Heart left ventricle (tissue), 13 donors: ENCODE measurements at regions not wholly inside any gene's neighbourhood (a gene's known extent, or its start where the extent isn't known, plus 50 kb on each side); places are given as distances from the start of the nearest gene placed in this dataset.

ENCODE experiments used
- POLR2A ChIP-seq, 2 donors: fragments of 450-650 bp; IDR thresholded peaks; one replicate each; pipeline ENCODE4 v1.6.1; 2017; ENCODE audit warnings: antibody characterized with exemption in 2 of 2, mild to moderate bottlenecking in 2 of 2, moderate library complexity in 2 of 2
- TF ChIP-seq, protein P1 (sequence below), 12 donors: fragments of 200-600 bp; sonication (generic) in 4 of 12; IDR thresholded peaks; one replicate each; pipeline versions ENCODE4 v1.5.0 to v1.8.0; 2018 to 2022; ENCODE audit warnings: antibody characterized with exemption in 12 of 12, mild to moderate bottlenecking in 5 of 12
- donor health status: ischemic (EF 13 %, LVEDD 7.1; RV severe dilation, severe dysfunction).
- donor health status: DM: no; HTN: yes; CAD: no.
- donor health status: DM: no; HTN: no; CAD: no.
- donor health status: ischemic (EF 25% LVEDD 6.9; RV normal size, moderate dysfunction).
- donor health status: ischemic (EF 25% LVEDD 5.7; RV mildly dilated, moderate dysfunction).
- donor health status: ischemic (EF 35%, LVEDD 5.7; RV mildly dilated, moderate dysfunction).
- donor health status: nonischemic (EF 11% LVEDD 7.7; RV severe dilation, severe dysfunction).
- donor health status: DM: yes; HTN: yes; CAD: no.
- donor health status: PGD.
- donor health status: ischemic (EF 29% LVEDD 5.4; RV normal size, mild dysfunction).
- donor health status: nonischemic (EF 23%, LVEDD 6.1; RV moderate dilation, normal function).

DNA sequence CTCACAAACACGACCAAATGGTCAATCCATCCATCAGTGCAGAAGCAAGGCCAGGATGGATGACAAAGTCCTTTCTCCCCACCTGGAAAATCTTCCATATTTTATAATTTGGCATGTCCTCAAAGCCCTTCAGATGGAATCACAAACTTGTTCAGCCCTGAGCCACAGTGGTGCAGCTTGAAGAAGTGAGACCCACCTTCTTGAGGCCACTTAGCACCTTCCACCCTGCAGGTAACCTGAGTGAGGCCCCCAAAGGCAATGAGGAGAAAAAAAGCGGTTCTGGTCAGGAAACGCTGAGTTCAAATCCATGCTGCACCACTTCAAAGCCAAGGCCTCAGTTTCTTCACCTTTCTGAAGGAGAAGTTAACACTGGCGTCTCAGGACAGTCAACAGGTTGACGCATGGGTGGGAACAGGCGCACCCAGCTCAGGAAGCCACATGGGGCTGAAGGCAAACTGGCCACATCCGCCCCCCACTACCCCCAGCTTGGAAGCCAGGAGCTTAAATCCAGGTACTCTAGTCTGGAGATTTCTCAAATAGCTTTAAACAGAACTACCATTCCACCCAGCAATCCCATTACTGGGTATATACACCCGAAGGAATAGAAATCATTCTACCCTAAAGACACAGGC is 320.4 kb downstream of the BCL11B start:
- TF ChIP-seq POLR2A (IDR thresholded peaks at IDR 0.05), result no peak
- TF ChIP-seq, protein P1, sequence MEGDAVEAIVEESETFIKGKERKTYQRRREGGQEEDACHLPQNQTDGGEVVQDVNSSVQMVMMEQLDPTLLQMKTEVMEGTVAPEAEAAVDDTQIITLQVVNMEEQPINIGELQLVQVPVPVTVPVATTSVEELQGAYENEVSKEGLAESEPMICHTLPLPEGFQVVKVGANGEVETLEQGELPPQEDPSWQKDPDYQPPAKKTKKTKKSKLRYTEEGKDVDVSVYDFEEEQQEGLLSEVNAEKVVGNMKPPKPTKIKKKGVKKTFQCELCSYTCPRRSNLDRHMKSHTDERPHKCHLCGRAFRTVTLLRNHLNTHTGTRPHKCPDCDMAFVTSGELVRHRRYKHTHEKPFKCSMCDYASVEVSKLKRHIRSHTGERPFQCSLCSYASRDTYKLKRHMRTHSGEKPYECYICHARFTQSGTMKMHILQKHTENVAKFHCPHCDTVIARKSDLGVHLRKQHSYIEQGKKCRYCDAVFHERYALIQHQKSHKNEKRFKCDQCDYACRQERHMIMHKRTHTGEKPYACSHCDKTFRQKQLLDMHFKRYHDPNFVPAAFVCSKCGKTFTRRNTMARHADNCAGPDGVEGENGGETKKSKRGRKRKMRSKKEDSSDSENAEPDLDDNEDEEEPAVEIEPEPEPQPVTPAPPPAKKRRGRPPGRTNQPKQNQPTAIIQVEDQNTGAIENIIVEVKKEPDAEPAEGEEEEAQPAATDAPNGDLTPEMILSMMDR (IDR thresholded peaks at IDR 0.05), result no peak
